Neural crest cell (in vitro differentiated cells): ENCODE measurements at regions not wholly inside any gene's neighbourhood (a gene's known extent, or its start where the extent isn't known, plus 50 kb on each side); places are given as distances from the start of the nearest gene placed in this dataset.

Source experiments
- DNase-seq: peaks from one replicate; pipeline ENCODE4 v3.0.0; 2021; ENCODE audit warnings: low read depth, mixed read lengths, low spot score
- H3K27ac Mint-ChIP-seq: one replicate; pipeline ENCODE4 v1.8.0; 2021; ENCODE audit warnings: mild to moderate bottlenecking, mixed read lengths; ENCODE audit not compliant: unreplicated experiment
- H3K27me3 Mint-ChIP-seq: 2 replicates; pipeline ENCODE4 v1.8.0; 2021; ENCODE audit warnings: low read depth, mild to moderate bottlenecking, mixed read lengths
- H3K36me3 Mint-ChIP-seq: 2 replicates; pipeline ENCODE4 v1.8.0; 2021; ENCODE audit warnings: low read depth, mild to moderate bottlenecking, mixed read lengths
- H3K4me1 Mint-ChIP-seq: 2 replicates; pipeline ENCODE4 v1.8.0; 2021; ENCODE audit warnings: mixed read lengths
- H3K4me3 Mint-ChIP-seq: one replicate; pipeline ENCODE4 v1.8.0; 2021; ENCODE audit warnings: mild to moderate bottlenecking, mixed read lengths
- H3K9me3 Mint-ChIP-seq: 2 replicates; pipeline ENCODE4 v1.8.0; 2021; ENCODE audit warnings: mixed read lengths
- CTCF ChIP-seq: fragments of 200-600 bp; sonication (generic); conservative IDR thresholded peaks from 2 replicates; pipeline ENCODE4 v1.5.0; 2021; ENCODE audit warnings: antibody characterized with exemption, mild to moderate bottlenecking

GRCh38 chr6:43997345-43997677 lies 129.9 kb downstream of the MRPL14 start:
- Mint-ChIP-seq H3K9me3 (peaks cover 2% of the 10 kb centered on the region), H3K36me3 (no peaks in the 10 kb centered on the region), H3K27ac (no peak overlapping the region), H3K4me3 (no peak overlapping the region), H3K4me1 (peaks cover 16% of the 10 kb centered on the region), H3K27me3 (peaks cover 23% of the 10 kb centered on the region)
- TF ChIP-seq CTCF: no peak
- no peak for DNase-seq

- H3K9me3 Mint-ChIP-seq: peaks cover 2% of the 10 kb centered on the region
- no peak overlapping the region for H3K27ac Mint-ChIP-seq
- peaks cover 18% of the 10 kb centered on the region for H3K27me3 Mint-ChIP-seq
- TF ChIP-seq CTCF: no peak
- DNase-seq: no peak
- H3K4me1 Mint-ChIP-seq: peaks cover 21% of the 10 kb centered on the region
- H3K4me3 Mint-ChIP-seq: no peak overlapping the region
- no peaks in the 10 kb centered on the region for H3K36me3 Mint-ChIP-seq
These were observed 130.5 kb downstream of the MRPL14 start for GRCh38 chr6:43996618-43997344.

GRCh38 chr6:43995137-43995536 lies 132.1 kb downstream of the MRPL14 start:
- H3K4me1 Mint-ChIP-seq: peaks cover 18% of the 10 kb centered on the region
- no peak overlapping the region for H3K4me3 Mint-ChIP-seq
- H3K27ac Mint-ChIP-seq: no peak overlapping the region
- no peaks in the 10 kb centered on the region for H3K36me3 Mint-ChIP-seq
- TF ChIP-seq CTCF: no peak
- peaks cover 2% of the 10 kb centered on the region for H3K27me3 Mint-ChIP-seq
- DNase-seq: no peak
- H3K9me3 Mint-ChIP-seq: peaks cover 2% of the 10 kb centered on the region

GRCh38 chr6:43993881-43994523 lies 133.2 kb downstream of the MRPL14 start:
- H3K9me3 Mint-ChIP-seq: peaks cover 2% of the 10 kb centered on the region
- no peak for TF ChIP-seq CTCF

GRCh38 chr6:43992783-43993644 lies 134.2 kb downstream of the MRPL14 start:
- Mint-ChIP-seq H3K27me3 (no peaks in the 10 kb centered on the region), H3K36me3 (no peaks in the 10 kb centered on the region), H3K27ac (no peak overlapping the region), H3K9me3 (no peaks in the 10 kb centered on the region), H3K4me3 (no peak overlapping the region), H3K4me1 (peaks cover 12% of the 10 kb centered on the region)
- no peak for TF ChIP-seq CTCF
- DNase-seq: no peak

More at GRCh38 chr6:43993881-43994523, 133.2 kb downstream of the MRPL14 start:
- DNase-seq: no peak
- Mint-ChIP-seq H3K4me1 (peaks cover 16% of the 10 kb centered on the region), H3K36me3 (no peaks in the 10 kb centered on the region), H3K4me3 (no peak overlapping the region), H3K27ac (no peak overlapping the region), H3K27me3 (peaks cover 2% of the 10 kb centered on the region)
